HepG2 (cell line): ENCODE measurements at regions not wholly inside any gene's neighbourhood (a gene's known extent, or its start where the extent isn't known, plus 50 kb on each side); places are given as distances from the start of the nearest gene placed in this dataset.

Experiments
- AFF4 ChIP-seq: sonication (generic); formaldehyde crosslinking; IDR thresholded peaks from 2 replicates; pipeline ENCODE4 v1.4.0; 2020; ENCODE audit warnings: missing genetic modification reagents
- AKAP8 ChIP-seq: sonication (generic); formaldehyde crosslinking; IDR thresholded peaks from 2 replicates; pipeline ENCODE4 v1.5.1; 2020; ENCODE audit warnings: mild to moderate bottlenecking, missing genetic modification reagents
- NRL ChIP-seq: sonication (generic); formaldehyde crosslinking; IDR thresholded peaks from 2 replicates; pipeline ENCODE4 v1.5.0; 2020; ENCODE audit warnings: missing genetic modification reagents, mild to moderate bottlenecking, moderate library complexity, borderline replicate concordance
- ONECUT2 ChIP-seq: sonication (generic); formaldehyde crosslinking; IDR thresholded peaks from 2 replicates; pipeline ENCODE4 v1.4.0; 2020; ENCODE audit warnings: missing genetic modification reagents
- RELA ChIP-seq: sonication (generic); formaldehyde crosslinking; IDR thresholded peaks from 2 replicates; pipeline ENCODE4 v1.4.0; 2020; ENCODE audit warnings: missing genetic modification reagents
- SKIL ChIP-seq: sonication (generic); formaldehyde crosslinking; IDR thresholded peaks from 2 replicates; pipeline ENCODE4 v1.8.0; 2022; ENCODE audit warnings: missing genetic modification reagents, mild to moderate bottlenecking, moderate library complexity, borderline replicate concordance
- SMAD9 ChIP-seq: sonication (generic); formaldehyde crosslinking; IDR thresholded peaks from 2 replicates; pipeline ENCODE4 v1.5.1; 2020; ENCODE audit warnings: mild to moderate bottlenecking, missing genetic modification reagents
- TIGD3 ChIP-seq: sonication (generic); formaldehyde crosslinking; IDR thresholded peaks from 2 replicates; pipeline ENCODE4 v1.5.1; 2020; ENCODE audit warnings: mild to moderate bottlenecking, missing genetic modification reagents, borderline replicate concordance
- ZBTB14 ChIP-seq: sonication (generic); formaldehyde crosslinking; IDR thresholded peaks from 2 replicates; pipeline ENCODE4 v1.4.0; 2020; ENCODE audit warnings: missing genetic modification reagents
- ZNF331 ChIP-seq: sonication (generic); formaldehyde crosslinking; IDR thresholded peaks from 2 replicates; pipeline ENCODE4 v1.4.0; 2020; ENCODE audit warnings: missing genetic modification reagents
- ZNF432 ChIP-seq: sonication (generic); formaldehyde crosslinking; IDR thresholded peaks from 2 replicates; pipeline ENCODE4 v1.5.0; 2020; ENCODE audit warnings: missing genetic modification reagents, mild to moderate bottlenecking, borderline replicate concordance
- ZNF772 ChIP-seq: sonication (generic); formaldehyde crosslinking; IDR thresholded peaks from 2 replicates; pipeline ENCODE4 v1.5.0; 2020; ENCODE audit warnings: mild to moderate bottlenecking, missing genetic modification reagents
- ZNF83 ChIP-seq: sonication (generic); formaldehyde crosslinking; IDR thresholded peaks from 2 replicates; pipeline ENCODE4 v1.4.0; 2020; ENCODE audit warnings: missing genetic modification reagents, mild to moderate bottlenecking, borderline replicate concordance
- ZSCAN9 ChIP-seq: IDR thresholded peaks from 2 replicates; pipeline ENCODE4 v1.6.1; 2016; ENCODE audit warnings: borderline replicate concordance
- ZXDC ChIP-seq: sonication (generic); formaldehyde crosslinking; IDR thresholded peaks from 2 replicates; pipeline ENCODE4 v1.5.0; 2020; ENCODE audit warnings: mild to moderate bottlenecking, missing genetic modification reagents

- TF ChIP-seq AFF4 (no peak), ZXDC (CRISPR knock-in tag) (no peak), SKIL (CRISPR knock-in tag) (no peak), ONECUT2 (CRISPR knock-in tag) (peak; percentile 58; the same call in 1 of the 2 replicates), NRL (CRISPR knock-in tag) (no peak), ZNF83 (CRISPR knock-in tag) (no peak), SMAD9 (no peak), ZNF331 (peak; percentile 64; the same call in 1 of the 2 replicates), ZNF432 (no peak), RELA (no peak), TIGD3 (CRISPR knock-in tag) (no peak), ZBTB14 (CRISPR knock-in tag) (no peak), ZSCAN9 (CRISPR knock-in tag) (0 out of 2 replicates have a peak, but pooled peaks have one; percentile 17), AKAP8 (CRISPR knock-in tag) (no peak), ZNF772 (0 out of 2 replicates have a peak, but pooled peaks have one; percentile 26)
Measured at GRCh38 chr1:178620584-178621475, 104.2 kb upstream of the RALGPS2 start (continued).
